ENCODE measurements at regions not wholly inside any gene's neighbourhood (a gene's known extent, or its start where the extent isn't known, plus 50 kb on each side); places are given as distances from the start of the nearest gene placed in this dataset.

DNA sequence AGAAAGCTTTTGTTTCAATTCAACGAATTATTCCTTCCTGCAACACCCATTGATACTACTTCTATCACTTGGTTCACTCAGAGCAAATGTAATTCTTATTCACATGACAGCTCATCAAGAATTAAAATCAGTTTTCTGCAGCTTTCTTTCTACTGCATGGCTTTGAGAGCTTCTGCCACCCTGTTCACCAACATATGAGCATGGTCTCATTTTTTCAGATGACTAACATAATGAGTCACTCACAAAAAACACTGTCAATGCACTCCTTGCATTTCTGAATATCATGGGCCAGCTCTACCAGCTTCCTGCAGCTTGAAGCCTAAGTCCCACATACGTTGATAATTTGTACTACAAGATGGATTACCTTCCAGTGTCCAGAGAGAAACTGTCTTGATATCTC lies 342.9 kb downstream of the LRATD1 start:
- Histone ChIP-seq H3K4me1 (no peaks in the 10 kb centered on the region), H3K4me3 (ENCODE audit: low read depth, low read length) (no peak overlapping the region), H2AFZ (no peak overlapping the region), H3K79me2 (no peaks in the 10 kb centered on the region), H3K9ac (no peak overlapping the region), H3K9me3 (ENCODE audit: control insufficient read depth, low read length) (no peaks in the 10 kb centered on the region), H3K27ac (no peak overlapping the region), H3K27me3 (ENCODE audit: control insufficient read depth, insufficient read depth, low read length) (no peaks in the 10 kb centered on the region), H3K4me2 (ENCODE audit: low read length) (no peak overlapping the region), H3K36me3 (ENCODE audit: control insufficient read depth, insufficient read depth, low read length) (no peaks in the 10 kb centered on the region)
- TF ChIP-seq, protein P1, sequence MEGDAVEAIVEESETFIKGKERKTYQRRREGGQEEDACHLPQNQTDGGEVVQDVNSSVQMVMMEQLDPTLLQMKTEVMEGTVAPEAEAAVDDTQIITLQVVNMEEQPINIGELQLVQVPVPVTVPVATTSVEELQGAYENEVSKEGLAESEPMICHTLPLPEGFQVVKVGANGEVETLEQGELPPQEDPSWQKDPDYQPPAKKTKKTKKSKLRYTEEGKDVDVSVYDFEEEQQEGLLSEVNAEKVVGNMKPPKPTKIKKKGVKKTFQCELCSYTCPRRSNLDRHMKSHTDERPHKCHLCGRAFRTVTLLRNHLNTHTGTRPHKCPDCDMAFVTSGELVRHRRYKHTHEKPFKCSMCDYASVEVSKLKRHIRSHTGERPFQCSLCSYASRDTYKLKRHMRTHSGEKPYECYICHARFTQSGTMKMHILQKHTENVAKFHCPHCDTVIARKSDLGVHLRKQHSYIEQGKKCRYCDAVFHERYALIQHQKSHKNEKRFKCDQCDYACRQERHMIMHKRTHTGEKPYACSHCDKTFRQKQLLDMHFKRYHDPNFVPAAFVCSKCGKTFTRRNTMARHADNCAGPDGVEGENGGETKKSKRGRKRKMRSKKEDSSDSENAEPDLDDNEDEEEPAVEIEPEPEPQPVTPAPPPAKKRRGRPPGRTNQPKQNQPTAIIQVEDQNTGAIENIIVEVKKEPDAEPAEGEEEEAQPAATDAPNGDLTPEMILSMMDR (IDR thresholded peaks at IDR 0.05): no peak

DNA sequence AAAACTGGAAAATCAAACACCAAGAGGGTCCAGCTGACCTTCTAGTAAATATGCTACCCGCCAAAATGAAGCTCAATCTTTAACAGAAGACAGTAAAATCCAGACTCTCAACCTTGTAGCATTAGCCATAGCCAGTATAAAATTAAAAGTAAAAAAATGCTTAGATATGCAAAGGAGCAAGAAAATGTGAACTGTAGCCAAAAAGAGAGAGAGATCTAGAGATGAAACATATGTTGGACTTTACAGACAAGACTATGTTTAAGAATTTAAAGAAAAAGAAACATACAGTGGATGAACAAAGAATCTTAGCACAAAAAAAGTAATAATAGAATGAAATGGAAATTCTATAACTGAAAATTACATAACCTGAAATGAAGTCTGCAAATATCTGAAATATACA lies 344.5 kb downstream of the LRATD1 start:
- no peaks in the 10 kb centered on the region for H3K9me3 ChIP-seq (ENCODE audit: control insufficient read depth, low read length)
- H3K27me3 ChIP-seq (ENCODE audit: control insufficient read depth, insufficient read depth, low read length): no peaks in the 10 kb centered on the region
- H3K9ac ChIP-seq: no peak overlapping the region
- H3K27ac ChIP-seq: no peak overlapping the region
- H3K4me2 ChIP-seq (ENCODE audit: low read length): no peak overlapping the region
- H3K36me3 ChIP-seq (ENCODE audit: control insufficient read depth, insufficient read depth, low read length): no peaks in the 10 kb centered on the region
- H2AFZ ChIP-seq: no peak overlapping the region
- no peak overlapping the region for H3K4me3 ChIP-seq (ENCODE audit: low read depth, low read length)
- no peaks in the 10 kb centered on the region for H3K4me1 ChIP-seq
- H3K79me2 ChIP-seq: no peaks in the 10 kb centered on the region
- TF ChIP-seq, protein P1 (IDR thresholded peaks at IDR 0.05): no peak

DNA sequence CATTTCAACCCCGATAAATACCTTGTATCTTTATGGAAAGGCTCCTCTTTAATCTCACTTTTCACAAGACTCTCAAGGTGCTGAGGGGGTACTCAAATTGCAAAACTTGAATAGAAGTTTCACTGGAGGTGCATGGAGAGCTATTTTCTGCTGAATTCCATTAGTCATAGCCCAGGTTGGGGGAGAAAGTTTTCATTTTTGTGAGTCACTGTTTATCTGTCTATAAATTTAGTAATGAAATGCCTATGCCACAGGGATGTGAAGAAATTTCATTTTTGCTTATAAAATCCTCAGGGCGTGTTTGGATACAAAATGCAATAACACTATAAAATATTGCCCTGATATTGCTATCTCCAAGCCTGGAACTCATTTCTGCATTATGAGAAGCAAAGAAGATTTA lies 346.3 kb downstream of the LRATD1 start:
- Histone ChIP-seq H3K36me3 (ENCODE audit: control insufficient read depth, insufficient read depth, low read length) (no peaks in the 10 kb centered on the region), H2AFZ (no peak overlapping the region), H3K9me3 (ENCODE audit: control insufficient read depth, low read length) (no peaks in the 10 kb centered on the region), H3K27me3 (ENCODE audit: control insufficient read depth, insufficient read depth, low read length) (no peaks in the 10 kb centered on the region), H3K9ac (no peak overlapping the region), H3K27ac (no peak overlapping the region), H3K79me2 (no peaks in the 10 kb centered on the region), H3K4me2 (ENCODE audit: low read length) (no peak overlapping the region), H3K4me1 (no peaks in the 10 kb centered on the region), H3K4me3 (ENCODE audit: low read depth, low read length) (no peak overlapping the region)
- TF ChIP-seq, protein P1 (IDR thresholded peaks at IDR 0.05): no peak

DNA sequence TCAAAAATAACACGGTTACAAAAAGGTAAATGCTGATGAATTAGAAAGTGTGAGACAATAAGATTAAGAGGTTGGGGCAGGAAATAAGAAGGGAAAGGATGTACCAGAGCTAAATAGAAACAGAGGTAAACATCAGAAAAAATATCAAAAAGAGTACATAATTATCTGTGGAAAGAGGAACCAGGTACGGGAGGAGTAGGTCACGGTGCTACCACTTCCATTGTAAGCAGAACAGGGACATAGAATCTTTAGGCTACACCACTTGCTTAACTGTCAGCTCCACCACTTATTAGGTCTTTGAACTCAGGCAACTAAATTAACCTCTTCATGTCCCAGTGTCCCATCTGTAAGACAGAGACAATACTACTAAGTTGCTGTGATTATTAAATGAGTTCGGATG lies 350.3 kb downstream of the LRATD1 start:
- H3K4me1 ChIP-seq: no peaks in the 10 kb centered on the region
- H3K9me3 ChIP-seq (ENCODE audit: control insufficient read depth, low read length): no peaks in the 10 kb centered on the region
- H3K79me2 ChIP-seq: no peaks in the 10 kb centered on the region
- no peaks in the 10 kb centered on the region for H3K27me3 ChIP-seq (ENCODE audit: control insufficient read depth, insufficient read depth, low read length)
- H2AFZ ChIP-seq: no peak overlapping the region
- no peak overlapping the region for H3K27ac ChIP-seq
- no peak overlapping the region for H3K4me3 ChIP-seq (ENCODE audit: low read depth, low read length)
- no peak overlapping the region for H3K4me2 ChIP-seq (ENCODE audit: low read length)
- TF ChIP-seq, protein P1 (IDR thresholded peaks at IDR 0.05): no peak
- no peaks in the 10 kb centered on the region for H3K36me3 ChIP-seq (ENCODE audit: control insufficient read depth, insufficient read depth, low read length)
- H3K9ac ChIP-seq: no peak overlapping the region

DNA sequence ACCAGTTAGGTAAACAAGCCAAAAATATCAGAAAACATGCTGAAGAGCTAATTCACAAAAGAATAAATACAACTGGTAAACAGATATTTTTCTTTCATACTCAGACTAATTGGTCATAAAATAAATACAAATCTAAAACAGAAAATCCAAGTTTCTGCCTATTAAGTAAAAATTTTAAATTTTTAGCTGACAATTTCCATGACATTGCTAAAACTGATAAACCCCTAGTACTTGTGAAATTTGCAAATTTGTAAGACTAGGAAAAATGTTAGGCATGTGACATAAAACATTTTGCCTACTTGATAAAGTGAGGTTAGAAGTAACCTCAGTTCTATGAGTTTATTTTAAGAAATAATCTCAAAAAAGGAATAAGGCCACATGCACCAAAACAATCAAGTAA lies 356.1 kb downstream of the LRATD1 start:
- Histone ChIP-seq H3K4me2 (ENCODE audit: low read length) (no peak overlapping the region), H3K4me1 (no peaks in the 10 kb centered on the region), H3K36me3 (ENCODE audit: control insufficient read depth, insufficient read depth, low read length) (no peaks in the 10 kb centered on the region), H3K4me3 (ENCODE audit: low read depth, low read length) (no peak overlapping the region), H3K27me3 (ENCODE audit: control insufficient read depth, insufficient read depth, low read length) (no peaks in the 10 kb centered on the region), H3K9ac (no peak overlapping the region), H3K79me2 (no peaks in the 10 kb centered on the region), H3K27ac (no peak overlapping the region), H2AFZ (no peak overlapping the region), H3K9me3 (ENCODE audit: control insufficient read depth, low read length) (no peaks in the 10 kb centered on the region)
- TF ChIP-seq, protein P1 (IDR thresholded peaks at IDR 0.05): no peak

Measured in parathyroid adenoma (tissue), 2 donors.